T47D (cell line): ENCODE measurements at regions not wholly inside any gene's neighbourhood (a gene's known extent, or its start where the extent isn't known, plus 50 kb on each side); places are given as distances from the start of the nearest gene placed in this dataset.
A peak's percentile ranks its signal among the peaks of the same experiment; 100 is the strongest.
"Not testable (repeated sequence)": the region's sequence is repeated elsewhere in the genome, so short reads cannot be mapped to it uniquely, and the experiment has no call there.

Source experiments
- DNase-seq, 2 experiments: peaks; one replicate each; pipeline versions ENCODE4 v3.0.0 to v3.0.0-alpha.2; 2011 to 2012; ENCODE audit warnings: low read depth in 1 of 2, low spot score in 1 of 2
- JUND ChIP-seq: IDR thresholded peaks from 2 replicates; pipeline ENCODE4 v1.6.1; 2012; ENCODE audit warnings: low read depth
- in situ Hi-C: cut with HindIII; loops from 2 replicates; pipeline ENCODE4 v1.10.0; 2016; ENCODE audit warnings: low sequenced_read_pairs, low pct_unique_long_range_greater_than_20kb

DNA sequence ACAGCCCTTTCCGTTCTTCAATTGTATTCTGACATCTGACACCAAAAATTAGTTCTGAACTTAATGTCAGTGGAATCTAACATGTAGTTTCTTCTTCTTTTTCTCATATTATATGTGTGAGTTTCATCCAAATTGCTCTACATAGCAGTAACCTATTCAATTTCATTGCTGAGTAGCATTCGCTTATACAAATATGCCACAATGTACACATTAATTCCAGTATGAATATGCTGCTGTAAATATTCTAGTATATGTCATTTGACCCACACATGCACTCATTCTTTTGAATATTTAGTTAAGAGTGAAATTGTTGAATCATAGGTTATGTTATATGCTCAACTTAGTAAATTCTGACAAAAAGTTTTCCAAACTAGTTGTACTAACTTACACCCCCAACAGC lies 550.9 kb downstream of the CHSY3 start:
- in situ Hi-C loops = no loop called here
- DNase-seq = no peak
- no peak for TF ChIP-seq JUND

DNA sequence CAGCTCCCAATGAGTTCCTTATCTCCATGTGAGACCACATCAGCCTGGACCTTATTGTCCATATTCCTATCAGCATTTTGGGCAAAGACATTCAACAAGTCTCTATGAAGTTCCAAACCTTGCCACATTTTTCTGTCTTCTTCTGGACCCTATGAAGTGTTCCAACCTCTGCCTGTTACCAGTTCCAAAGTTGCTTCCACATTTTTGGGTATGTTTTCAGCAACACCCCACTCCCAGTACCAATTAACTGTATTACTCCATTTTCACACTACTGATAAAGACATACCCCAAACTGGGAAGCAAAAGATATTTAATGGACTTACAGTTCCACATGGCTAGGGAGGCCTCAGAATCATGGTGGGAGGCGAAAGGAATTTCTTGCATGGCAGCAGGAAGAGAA lies 548.5 kb downstream of the CHSY3 start:
- TF ChIP-seq JUND = no peak
- in situ Hi-C loops = no loop called here
- DNase-seq = no peak

DNA sequence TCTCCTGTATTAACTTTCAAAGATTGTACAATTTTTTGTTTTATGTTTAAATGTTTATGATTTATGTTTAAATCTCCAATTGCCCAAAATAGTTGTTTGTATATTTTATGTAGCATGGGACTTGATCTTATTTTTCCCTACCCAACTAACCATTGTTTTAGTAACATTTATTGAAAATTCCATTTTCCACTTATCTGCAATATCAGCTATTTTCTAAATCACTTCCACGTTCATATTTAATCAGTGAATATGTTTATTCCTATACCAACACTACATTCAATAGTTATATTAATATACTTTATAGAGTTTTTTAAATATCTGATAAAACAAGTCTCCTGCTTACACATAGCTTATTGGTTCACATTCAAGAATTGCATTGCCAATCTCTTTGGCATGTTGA lies 532.2 kb downstream of the CHSY3 start:
- in situ Hi-C loops = no loop called here
- TF ChIP-seq JUND = no peak
- DNase-seq = no peak

DNA sequence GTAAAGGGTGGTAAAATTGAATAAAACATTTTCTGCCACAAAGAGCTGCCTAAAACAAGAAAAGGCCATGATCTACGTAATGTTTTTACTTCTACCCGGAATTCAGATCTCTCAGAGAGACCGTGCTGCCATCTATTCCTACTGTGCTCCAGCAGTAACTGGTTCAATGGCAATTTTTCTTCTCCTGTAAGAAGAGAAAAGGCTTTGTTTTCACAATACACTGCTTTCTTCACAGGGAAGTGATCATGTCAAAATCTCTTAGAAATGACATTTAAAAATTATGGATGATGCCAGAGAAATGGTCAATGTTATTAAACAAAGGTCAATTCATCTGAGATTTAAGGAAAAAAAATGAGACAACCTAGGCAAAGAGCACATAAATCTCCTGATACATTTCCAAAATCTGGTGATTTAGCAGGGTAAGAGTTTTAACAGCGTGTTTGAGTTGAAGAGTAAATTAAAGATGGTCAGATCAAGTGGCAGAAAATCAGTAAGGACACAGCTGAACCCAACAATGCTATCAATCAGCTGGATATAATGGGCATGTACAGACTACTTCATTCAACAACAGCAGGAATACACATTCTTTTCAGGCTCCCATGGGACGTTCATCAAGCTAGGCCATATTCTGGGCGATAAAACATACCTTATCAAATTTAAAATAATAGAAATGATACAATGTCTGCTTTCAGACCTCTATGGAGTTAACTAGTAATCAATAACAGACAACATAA lies 523.1 kb downstream of the CHSY3 start:
- no peak for DNase-seq
- in situ Hi-C loops = no loop called here
- no peak for TF ChIP-seq JUND

DNA sequence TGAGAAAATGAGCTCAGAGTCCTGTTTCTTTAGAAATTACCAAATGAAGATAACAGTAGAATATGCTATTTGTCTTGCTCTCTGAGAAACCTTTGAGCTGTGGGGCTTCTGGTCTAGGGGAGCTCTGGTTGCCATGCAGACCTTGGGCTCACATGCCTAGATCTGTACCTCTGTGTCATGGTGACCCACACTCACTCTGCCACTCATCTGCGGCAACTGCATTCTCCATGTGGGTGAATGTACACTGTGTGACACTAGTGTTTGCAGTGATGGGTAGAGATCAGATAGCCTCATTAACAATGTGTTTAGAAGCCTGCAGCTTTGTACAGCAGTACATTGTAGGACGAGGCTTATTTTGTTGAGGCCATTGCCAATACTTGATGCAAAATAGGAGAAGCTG lies 521.2 kb downstream of the CHSY3 start:
- in situ Hi-C loops = no loop called here
- no peak for TF ChIP-seq JUND
- DNase-seq = peak in 1 of 2 experiments; percentile 42

DNA sequence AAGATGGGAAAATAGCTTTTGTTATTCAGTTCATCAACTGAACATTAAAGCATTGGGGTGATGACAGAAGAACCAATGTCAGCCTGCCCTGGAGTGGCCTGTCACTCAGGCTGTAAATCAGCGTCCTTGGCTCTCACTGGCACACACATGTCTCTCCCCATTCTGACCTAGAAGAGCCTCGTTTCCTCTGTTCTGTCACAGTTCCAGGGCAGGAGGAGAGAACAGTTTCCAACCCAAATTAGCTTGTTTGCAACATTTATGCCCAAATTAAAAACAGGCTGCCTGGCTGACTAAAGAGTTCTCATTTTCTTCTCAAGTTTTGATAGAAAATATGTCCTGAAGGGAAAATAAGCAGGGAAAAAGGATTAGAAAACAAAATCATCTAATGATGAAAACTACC lies 520.1 kb downstream of the CHSY3 start:
- peak in 1 of 2 experiments; percentile 45 for DNase-seq
- in situ Hi-C loops = no loop called here
- no peak for TF ChIP-seq JUND

DNA sequence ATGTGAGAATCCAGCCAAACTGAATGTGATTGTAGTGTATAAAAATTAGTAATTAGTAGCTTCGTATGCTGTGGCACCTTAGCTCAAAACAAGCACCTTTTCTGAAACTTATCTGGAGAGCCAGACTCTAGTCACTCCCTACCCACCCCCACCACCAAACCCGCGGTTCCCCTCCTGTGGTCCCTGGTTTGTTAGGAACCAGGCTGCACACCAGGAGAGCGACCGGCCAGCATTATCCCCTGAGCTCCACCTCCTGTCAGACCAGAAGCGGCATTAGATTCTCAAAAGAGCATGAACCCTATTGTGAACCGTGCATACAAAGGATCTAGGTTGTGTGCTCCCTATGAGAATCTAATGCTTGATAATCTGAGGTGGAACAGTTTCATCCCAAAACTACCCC lies 498.6 kb downstream of the CHSY3 start:
- in situ Hi-C loops = no loop called here
- TF ChIP-seq JUND = no peak
- no peak for DNase-seq

DNA sequence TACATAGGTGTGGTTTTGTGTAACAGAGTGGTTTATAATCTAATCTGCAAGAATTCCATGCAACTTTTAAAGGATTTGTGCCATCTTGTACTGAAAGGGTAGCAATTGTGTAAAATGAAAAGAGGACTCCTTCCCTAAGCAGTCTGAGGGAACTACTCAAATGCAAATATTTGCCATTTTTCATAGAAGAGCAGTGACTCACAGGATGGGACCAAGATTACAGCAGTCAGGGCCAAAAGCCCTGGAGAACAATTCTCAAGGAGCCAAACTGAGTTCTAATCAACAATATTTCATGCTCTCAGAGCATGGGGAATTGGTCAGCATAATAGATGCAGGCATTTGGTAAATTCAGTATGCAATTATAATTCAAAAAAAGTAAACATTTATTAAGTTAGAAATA lies 495.8 kb downstream of the CHSY3 start:
- peak; percentile 82 for TF ChIP-seq JUND
- DNase-seq = peak in 1 of 2 experiments; percentile 62
- in situ Hi-C loops = no loop called here

DNA sequence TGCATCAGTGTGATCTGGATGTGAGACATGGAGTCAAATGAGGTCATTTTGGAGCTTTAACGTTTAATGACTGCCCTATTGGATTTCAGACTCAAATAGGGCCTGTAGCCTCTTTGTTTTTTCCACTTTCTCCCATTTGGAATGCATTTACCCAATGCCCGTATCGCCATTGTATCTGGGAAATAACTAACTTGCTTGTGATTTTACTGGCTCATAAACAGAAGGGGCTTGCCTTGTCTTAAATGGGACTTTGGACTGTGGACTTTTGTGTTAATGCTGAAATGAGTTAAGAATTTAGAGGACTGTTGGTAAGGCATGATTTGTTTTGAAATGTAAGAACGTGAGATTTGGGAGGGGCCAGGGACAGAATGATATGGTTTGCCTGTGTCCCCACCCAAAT lies 494.6 kb downstream of the CHSY3 start:
- no peak for TF ChIP-seq JUND
- DNase-seq = no peak
- in situ Hi-C loops = no loop called here

DNA sequence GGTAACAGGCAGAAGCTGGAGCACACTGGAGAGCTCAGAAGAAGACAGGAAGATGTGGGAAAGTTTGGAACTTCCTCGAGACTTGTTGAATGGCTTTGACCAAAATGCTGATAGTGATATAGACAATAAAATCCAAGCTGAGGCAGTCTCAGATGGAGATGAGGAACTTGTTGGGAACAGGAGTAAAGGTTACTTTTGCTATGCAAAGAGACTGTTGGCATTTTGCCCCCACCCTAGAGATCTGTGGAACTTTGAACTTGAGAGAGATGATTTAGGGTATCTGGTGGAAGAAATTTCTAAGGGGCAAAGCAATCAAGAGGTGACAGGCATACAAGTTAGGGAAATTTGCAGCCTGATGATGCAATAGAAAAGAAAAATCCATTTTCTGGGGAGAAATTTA lies 493.5 kb downstream of the CHSY3 start:
- in situ Hi-C loops, DNase-seq: not testable (repeated sequence)

DNA sequence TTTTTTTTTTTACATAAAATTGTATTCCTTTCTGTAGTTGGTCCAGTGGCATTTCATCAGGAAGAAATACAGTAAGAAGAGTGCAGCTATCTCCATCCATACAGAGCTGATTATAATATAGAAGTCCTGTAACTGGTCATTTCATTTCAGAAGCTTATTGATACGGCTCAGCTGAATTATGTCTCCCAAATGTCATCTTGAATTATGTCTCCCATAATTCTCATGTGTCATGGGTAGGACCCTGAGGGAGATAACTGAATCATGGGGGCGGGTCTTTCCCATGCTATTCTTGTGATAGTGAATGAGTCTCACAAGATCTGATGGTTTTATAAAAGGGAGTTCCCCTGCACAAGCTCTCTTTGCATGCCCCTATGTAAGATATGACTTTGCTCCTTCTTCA lies 492.9 kb downstream of the CHSY3 start:
- in situ Hi-C loops = no loop called here
- DNase-seq = no peak
- TF ChIP-seq JUND = no peak

DNA sequence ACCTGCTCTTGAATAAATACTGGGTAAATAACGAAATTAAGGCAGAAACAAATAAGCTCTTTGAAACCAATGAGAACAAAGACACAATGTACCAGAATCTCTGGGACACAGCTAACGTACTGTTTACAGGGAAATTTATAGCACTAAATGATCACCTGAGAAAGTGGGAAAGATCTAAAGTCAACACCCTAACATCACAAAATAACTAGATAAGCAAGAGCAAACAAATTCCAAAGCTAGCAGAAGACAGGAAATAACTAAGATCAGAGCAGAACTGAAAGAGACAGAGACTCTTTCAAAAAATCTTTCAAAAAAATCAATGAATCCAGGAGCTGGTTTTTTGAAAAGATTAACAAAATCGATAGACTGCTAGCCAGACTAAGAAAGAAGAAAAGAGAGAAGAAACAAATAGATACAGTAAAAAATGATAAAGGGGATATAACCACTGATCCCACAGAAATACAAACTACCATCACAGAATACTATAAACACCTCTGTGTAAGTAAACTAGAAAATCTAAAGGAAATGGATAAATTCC lies 487.5 kb downstream of the CHSY3 start:
- in situ Hi-C loops, DNase-seq: not testable (repeated sequence)

DNA sequence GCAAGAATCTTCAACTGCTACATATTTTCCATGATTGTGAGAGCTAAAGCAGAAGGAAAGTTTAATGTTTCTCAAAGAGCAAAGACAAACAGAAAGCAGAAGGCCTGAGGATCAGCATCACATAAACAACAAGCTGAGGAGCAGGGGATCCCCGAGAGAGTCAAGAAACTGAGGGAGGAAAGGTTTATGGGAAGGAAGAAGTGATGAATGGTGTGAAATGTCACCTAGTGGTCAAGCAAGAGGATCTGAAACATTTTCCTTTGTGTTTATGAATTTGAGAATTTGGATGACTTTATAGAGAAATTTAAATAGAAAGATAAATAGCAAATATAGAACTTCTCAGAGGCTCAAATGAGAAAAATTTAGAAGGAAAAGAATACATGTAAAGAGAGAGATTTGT lies 481.9 kb downstream of the CHSY3 start:
- in situ Hi-C loops = no loop called here
- TF ChIP-seq JUND = no peak
- DNase-seq = no peak

DNA sequence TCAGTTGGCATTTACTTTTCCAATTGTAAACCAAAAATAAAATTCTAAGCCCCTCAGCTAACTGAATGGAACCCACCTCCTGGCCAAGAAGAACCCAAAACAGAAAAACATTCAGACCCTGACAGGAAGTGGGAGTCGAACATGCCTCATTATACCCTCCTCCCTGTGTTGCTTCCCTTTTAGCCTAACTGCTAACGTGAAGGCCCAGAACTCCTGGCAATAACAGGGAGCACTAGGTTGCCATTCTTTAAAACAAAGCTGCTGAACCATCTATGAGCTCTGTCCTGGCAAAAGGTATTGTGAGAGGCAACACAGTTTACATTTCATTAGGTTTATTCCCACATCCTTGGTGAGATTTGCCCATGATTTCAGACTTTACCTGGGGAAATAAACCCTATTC lies 481.4 kb downstream of the CHSY3 start:
- in situ Hi-C loops = no loop called here
- no peak for TF ChIP-seq JUND
- DNase-seq = no peak

DNA sequence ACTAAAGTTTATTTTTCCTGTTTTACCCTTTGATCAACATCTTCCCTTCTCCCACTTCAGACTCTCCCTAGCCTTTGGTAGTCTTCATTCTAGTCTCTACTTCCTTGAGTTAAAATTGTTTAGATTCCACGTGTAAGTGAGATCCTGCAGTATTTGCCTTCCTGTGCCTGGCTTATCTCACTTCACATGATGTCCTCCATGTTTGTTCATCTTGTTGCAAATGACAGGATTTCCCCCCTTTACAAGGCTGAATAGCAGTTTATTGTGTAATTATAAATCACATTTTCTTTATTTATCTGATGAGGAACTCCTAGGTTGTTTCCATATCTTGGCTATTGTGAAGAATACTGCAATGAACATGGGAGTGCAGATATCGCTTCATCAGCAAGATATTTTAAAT lies 461.7 kb downstream of the CHSY3 start:
- in situ Hi-C loops = no loop called here
- DNase-seq = no peak
- TF ChIP-seq JUND = no peak
